Brain microvascular endothelial cell (primary cell): ENCODE measurements at regions not wholly inside any gene's neighbourhood (a gene's known extent, or its start where the extent isn't known, plus 50 kb on each side); places are given as distances from the start of the nearest gene placed in this dataset.

Experiments
- DNase-seq: peaks from one replicate; pipeline ENCODE4 v3.0.0-alpha.2; 2020
- H3K27ac ChIP-seq: fragments of 250-450 bp; sonication (Bioruptor Pico); 2 replicates; pipeline ENCODE4 v1.5.1; 2020; ENCODE audit warnings: mild to moderate bottlenecking, moderate library complexity
- H3K27me3 ChIP-seq: fragments of 250-450 bp; sonication (Bioruptor Pico); replicated peaks from 2 replicates; pipeline ENCODE4 v1.5.1; 2020; ENCODE audit warnings: mild to moderate bottlenecking
- H3K36me3 ChIP-seq: fragments of 250-450 bp; sonication (Bioruptor Pico); replicated peaks from 2 replicates; pipeline ENCODE4 v1.5.1; 2020; ENCODE audit warnings: mild to moderate bottlenecking
- H3K4me3 ChIP-seq: 2 replicates; pipeline ENCODE4 v1.5.1; 2011; ENCODE audit warnings: low read depth, mild to moderate bottlenecking, control low read depth, low read length, moderate library complexity
- CTCF ChIP-seq: IDR thresholded peaks from 2 replicates; pipeline ENCODE4 v1.5.1; 2011; ENCODE audit warnings: low read depth, mild to moderate bottlenecking, moderate library complexity, low read length, control low read depth, inconsistent platforms; ENCODE audit errors: missing control alignments
- in situ Hi-C: cut with HindIII; loops from 2 replicates; pipeline ENCODE4 v1.10.0; 2017; ENCODE audit warnings: low sequenced_read_pairs, low pct_ligation_motif_present

- TF ChIP-seq CTCF: no peak
- DNase-seq: no peak
- Histone ChIP-seq H3K27ac (no peak overlapping the region), H3K36me3 (no peaks in the 10 kb centered on the region), H3K27me3 (no peaks in the 10 kb centered on the region), H3K4me3 (no peak overlapping the region)
- in situ Hi-C loops: no loop called here
Observed at GRCh38 chr1:2925291-2925690, 96.0 kb upstream of the ACTRT2 start.

DNA sequence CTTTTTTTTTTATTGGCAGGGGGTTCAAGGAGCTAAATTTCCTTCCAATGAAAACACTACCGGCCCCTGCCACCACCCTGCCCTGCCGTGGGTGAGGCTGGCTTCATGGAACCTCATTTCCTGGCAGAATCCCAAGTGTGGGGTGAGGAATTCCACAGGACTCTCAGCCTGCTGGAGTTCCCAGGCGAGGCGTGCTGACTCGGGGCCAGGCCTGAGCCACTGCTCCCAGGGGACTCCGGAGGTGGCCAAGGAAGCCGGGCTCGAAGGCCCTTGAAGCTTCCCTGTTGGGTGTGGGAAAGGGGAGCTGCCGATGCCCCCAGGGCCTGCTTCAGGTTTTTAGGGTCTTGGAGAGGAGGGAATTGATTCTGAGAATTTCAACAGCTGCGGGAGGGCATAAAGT is 95.3 kb upstream of the ACTRT2 start:
- Histone ChIP-seq H3K36me3 (no peaks in the 10 kb centered on the region), H3K27me3 (no peaks in the 10 kb centered on the region), H3K4me3 (no peak overlapping the region), H3K27ac (no peak overlapping the region)
- no peak for DNase-seq
- TF ChIP-seq CTCF: no peak
- in situ Hi-C loops: no loop called here

DNA sequence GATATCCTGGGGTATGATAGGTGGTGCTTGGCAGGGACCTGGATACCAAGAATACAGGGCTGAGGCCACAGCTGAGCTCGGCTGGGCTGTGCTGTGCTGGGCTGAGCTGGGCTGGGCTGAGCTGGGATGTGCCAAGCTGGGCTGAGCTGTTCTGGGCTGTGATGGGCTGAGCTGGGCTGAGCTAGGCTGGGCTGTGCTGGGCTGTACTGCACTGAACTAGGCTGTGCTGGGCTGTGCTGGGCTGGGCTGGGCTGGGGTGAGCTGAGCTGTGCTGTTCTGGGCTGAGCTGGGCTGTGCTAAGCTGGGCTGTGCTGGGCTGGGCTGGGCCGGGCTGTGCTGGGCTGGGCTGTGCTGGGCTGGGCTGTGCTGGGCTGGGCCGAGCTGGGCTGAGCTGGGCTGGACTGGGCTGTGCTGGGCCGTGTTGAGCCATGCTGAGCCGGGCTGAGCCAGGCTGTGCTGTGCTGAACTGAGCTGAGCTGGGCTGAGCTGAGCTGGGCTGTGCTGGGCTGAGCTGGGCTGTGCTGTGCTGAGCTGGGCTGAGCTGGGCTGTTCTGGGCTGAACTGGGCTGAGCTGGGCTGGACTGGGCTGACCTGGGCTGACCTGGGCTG is 94.7 kb upstream of the ACTRT2 start:
- Histone ChIP-seq H3K27me3 (no peaks in the 10 kb centered on the region), H3K27ac (no peak overlapping the region), H3K4me3 (no peak overlapping the region), H3K36me3 (no peaks in the 10 kb centered on the region)
- DNase-seq: no peak
- TF ChIP-seq CTCF: no peak
- in situ Hi-C loops: no loop called here

- in situ Hi-C loops: no loop called here
- no peaks in the 10 kb centered on the region for H3K36me3 ChIP-seq
- no peak for DNase-seq
- no peaks in the 10 kb centered on the region for H3K27me3 ChIP-seq
- H3K4me3 ChIP-seq: no peak overlapping the region
- TF ChIP-seq CTCF: no peak
- H3K27ac ChIP-seq: no peak overlapping the region
Observed at GRCh38 chr1:2927393-2928360, 93.6 kb upstream of the ACTRT2 start.

- in situ Hi-C loops: no loop called here
- no peak for TF ChIP-seq CTCF
- H3K4me3 ChIP-seq: no peak overlapping the region
Observed at GRCh38 chr1:2928366-2929325, 92.6 kb upstream of the ACTRT2 start.

More at GRCh38 chr1:2928366-2929325, 92.6 kb upstream of the ACTRT2 start:
- Histone ChIP-seq H3K36me3 (no peaks in the 10 kb centered on the region), H3K27me3 (no peaks in the 10 kb centered on the region), H3K27ac (no peak overlapping the region)
- DNase-seq: no peak
